ENCODE measurements at regions not wholly inside any gene's neighbourhood (a gene's known extent, or its start where the extent isn't known, plus 50 kb on each side); places are given as distances from the start of the nearest gene placed in this dataset.

DNA sequence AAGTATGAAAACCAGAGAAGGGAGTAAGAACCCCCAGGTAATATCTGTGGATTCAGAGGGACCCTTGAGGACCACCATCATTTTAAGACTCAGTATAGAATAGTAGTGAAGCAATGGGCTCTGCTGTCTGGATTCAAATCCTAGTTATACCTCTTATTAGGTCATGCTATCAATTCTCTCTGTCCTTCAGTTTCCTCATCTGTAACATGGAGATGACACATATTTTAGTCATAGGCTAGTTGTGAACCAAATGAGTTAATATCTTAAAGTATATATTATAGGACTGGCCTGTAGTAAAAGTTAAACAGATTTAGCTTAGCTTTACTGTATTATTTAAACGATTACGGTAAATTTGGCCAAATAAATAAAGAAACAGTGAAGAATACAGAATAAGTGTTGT lies 177.3 kb upstream of the GOLIM4 start:
- Mint-ChIP-seq H3K4me3 (no peak overlapping the region), H3K36me3 (ENCODE audit: low read depth) (peaks cover 4% of the 10 kb centered on the region), H3K9me3 (peaks cover 15% of the 10 kb centered on the region), H3K27ac (no peak overlapping the region), H3K4me1 (no peaks in the 10 kb centered on the region), H3K27me3 (ENCODE audit: low read depth) (no peaks in the 10 kb centered on the region)
- TF ChIP-seq, protein P1, sequence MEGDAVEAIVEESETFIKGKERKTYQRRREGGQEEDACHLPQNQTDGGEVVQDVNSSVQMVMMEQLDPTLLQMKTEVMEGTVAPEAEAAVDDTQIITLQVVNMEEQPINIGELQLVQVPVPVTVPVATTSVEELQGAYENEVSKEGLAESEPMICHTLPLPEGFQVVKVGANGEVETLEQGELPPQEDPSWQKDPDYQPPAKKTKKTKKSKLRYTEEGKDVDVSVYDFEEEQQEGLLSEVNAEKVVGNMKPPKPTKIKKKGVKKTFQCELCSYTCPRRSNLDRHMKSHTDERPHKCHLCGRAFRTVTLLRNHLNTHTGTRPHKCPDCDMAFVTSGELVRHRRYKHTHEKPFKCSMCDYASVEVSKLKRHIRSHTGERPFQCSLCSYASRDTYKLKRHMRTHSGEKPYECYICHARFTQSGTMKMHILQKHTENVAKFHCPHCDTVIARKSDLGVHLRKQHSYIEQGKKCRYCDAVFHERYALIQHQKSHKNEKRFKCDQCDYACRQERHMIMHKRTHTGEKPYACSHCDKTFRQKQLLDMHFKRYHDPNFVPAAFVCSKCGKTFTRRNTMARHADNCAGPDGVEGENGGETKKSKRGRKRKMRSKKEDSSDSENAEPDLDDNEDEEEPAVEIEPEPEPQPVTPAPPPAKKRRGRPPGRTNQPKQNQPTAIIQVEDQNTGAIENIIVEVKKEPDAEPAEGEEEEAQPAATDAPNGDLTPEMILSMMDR (IDR thresholded peaks at IDR 0.05; ENCODE audit: unreplicated experiment in 3 of 3): no peak

DNA sequence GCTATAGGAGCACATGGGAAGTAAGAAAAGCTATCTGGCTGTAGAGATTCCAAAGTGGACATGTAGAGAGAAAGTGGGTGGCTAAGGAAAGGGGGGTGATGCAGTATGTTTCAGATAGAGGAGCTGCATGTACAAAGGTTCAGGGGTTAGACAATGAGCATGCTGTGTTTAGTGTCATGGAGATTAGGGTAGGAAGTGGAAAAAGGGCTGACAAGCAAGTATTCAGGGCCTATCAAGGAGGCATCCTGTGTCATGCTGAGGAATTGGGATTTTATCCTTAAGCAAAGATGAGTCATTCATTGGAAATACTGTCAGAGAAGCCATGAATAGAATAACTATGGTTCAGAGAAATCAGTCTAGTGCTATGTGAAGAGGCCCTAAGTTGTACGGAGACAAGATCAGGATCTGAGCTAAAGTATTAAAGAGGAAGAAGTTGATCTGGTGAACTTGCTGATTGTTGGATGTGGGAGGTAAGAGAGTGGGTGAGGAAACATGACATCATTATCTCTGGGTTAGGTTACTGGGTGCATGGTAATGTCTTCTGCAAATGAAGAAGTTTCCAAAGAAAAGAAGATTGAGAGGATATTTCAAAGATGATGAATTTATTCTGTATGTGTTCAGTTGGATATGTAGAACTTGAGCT lies 176.7 kb upstream of the GOLIM4 start:
- Mint-ChIP-seq H3K4me1 (no peaks in the 10 kb centered on the region), H3K27me3 (ENCODE audit: low read depth) (no peaks in the 10 kb centered on the region), H3K36me3 (ENCODE audit: low read depth) (peaks cover 4% of the 10 kb centered on the region), H3K27ac (no peak overlapping the region), H3K4me3 (no peak overlapping the region), H3K9me3 (peaks cover 15% of the 10 kb centered on the region)
- TF ChIP-seq, protein P1 (IDR thresholded peaks at IDR 0.05; ENCODE audit: unreplicated experiment in 3 of 3): no peak

DNA sequence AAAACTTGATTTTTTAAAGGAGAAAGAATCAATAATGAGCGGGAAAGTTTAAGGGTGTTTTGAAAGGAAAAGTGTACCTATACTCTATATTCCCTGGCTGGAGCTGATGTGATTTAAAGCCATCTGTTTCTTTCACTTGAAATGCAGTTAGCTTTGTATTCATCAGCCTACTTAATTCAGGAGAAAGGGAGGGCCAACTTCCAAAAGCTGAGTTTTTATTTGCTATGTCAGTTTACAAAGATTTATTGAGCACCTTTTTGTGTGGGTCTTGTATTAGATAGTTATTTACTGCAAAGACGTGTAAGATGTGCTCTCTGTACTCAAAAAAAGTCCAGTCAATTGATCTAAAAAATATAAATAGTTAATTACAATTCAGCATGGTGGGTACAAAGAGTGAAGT lies 176.2 kb upstream of the GOLIM4 start:
- Mint-ChIP-seq H3K9me3 (peaks cover 15% of the 10 kb centered on the region), H3K36me3 (ENCODE audit: low read depth) (peaks cover 4% of the 10 kb centered on the region)
- TF ChIP-seq, protein P1 (IDR thresholded peaks at IDR 0.05; ENCODE audit: unreplicated experiment in 3 of 3): no peak

DNA sequence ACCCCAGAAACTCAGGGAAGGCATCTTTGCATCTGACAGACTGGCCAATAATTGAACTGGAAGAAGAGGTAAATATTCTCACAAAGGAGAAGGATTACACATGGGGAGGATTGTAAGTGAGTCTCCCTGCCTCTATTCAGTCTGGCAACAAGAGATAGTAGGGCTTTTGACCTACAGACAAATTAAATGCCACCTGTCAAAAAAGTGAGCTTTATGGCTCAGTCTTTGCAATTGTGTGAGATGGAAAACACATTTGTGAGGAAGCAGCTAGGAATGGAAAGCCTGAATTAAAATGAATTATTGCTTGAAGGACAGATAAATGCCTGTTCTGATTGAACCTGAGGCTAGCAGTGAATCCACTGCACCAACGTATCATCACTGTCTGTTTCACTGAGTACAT lies 173.3 kb upstream of the GOLIM4 start:
- no peak overlapping the region for H3K4me3 Mint-ChIP-seq
- TF ChIP-seq, protein P1 (IDR thresholded peaks at IDR 0.05; ENCODE audit: unreplicated experiment in 3 of 3): no peak
- no peak overlapping the region for H3K27ac Mint-ChIP-seq
- H3K27me3 Mint-ChIP-seq (ENCODE audit: low read depth): no peaks in the 10 kb centered on the region
- H3K36me3 Mint-ChIP-seq (ENCODE audit: low read depth): peaks cover 4% of the 10 kb centered on the region
- H3K4me1 Mint-ChIP-seq: no peaks in the 10 kb centered on the region
- H3K9me3 Mint-ChIP-seq: peaks cover 7% of the 10 kb centered on the region

More for the DNA sequence above, 176.2 kb upstream of the GOLIM4 start:
- Mint-ChIP-seq H3K4me1 (no peaks in the 10 kb centered on the region), H3K4me3 (no peak overlapping the region), H3K27me3 (ENCODE audit: low read depth) (no peaks in the 10 kb centered on the region), H3K27ac (no peak overlapping the region)

DNA sequence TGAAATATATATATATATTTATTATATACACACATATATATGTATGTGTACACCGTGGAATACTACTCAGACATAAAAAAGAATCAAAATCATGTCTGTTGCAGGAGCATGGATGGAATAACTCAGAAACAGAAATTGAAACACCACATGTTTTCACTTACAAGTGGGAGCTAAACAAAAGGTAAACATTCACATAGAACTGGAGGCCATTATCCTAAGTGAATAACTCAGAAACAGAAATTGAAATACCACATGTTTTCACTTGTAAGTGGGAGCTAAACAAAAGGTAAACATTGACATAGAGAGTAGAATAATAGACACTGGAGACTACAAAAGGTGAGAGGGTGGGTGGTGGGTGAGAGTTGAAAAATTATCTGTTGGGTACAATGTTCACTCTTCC lies 171.5 kb upstream of the GOLIM4 start:
- H3K4me3 Mint-ChIP-seq: no peak overlapping the region
- no peak overlapping the region for H3K27ac Mint-ChIP-seq
- no peaks in the 10 kb centered on the region for H3K36me3 Mint-ChIP-seq (ENCODE audit: low read depth)
- no peaks in the 10 kb centered on the region for H3K27me3 Mint-ChIP-seq (ENCODE audit: low read depth)
- no peaks in the 10 kb centered on the region for H3K4me1 Mint-ChIP-seq
- TF ChIP-seq, protein P1 (IDR thresholded peaks at IDR 0.05; ENCODE audit: unreplicated experiment in 3 of 3): no peak
- H3K9me3 Mint-ChIP-seq: peaks cover under 1% of the 10 kb centered on the region

DNA sequence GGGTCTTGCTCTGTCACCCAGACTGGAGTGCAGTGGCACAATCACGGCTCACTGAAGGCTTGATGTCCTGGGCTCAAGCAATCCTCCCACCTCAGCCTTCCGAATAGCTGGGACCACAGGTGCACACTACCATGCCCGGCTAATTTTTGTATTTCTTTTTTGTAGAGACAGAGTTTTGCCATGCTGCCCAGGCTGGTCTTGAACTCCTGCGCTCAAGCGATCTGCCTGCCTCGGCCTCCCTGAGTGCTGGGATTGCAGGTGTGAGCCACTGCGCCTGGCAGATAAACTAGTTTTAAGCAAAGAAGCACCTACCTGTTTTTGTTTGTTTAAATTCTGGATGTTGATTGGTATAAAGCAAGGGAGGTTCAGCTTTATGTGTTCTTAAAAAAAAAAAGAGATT lies 170.6 kb upstream of the GOLIM4 start:
- Mint-ChIP-seq H3K4me3 (no peak overlapping the region), H3K27me3 (ENCODE audit: low read depth) (no peaks in the 10 kb centered on the region), H3K4me1 (no peaks in the 10 kb centered on the region), H3K27ac (no peak overlapping the region), H3K36me3 (ENCODE audit: low read depth) (no peaks in the 10 kb centered on the region), H3K9me3 (no peaks in the 10 kb centered on the region)
- TF ChIP-seq, protein P1 (IDR thresholded peaks at IDR 0.05; ENCODE audit: unreplicated experiment in 3 of 3): no peak

Data from nephron (organoid).